ENCODE measurements at regions not wholly inside any gene's neighbourhood (a gene's known extent, or its start where the extent isn't known, plus 50 kb on each side); places are given as distances from the start of the nearest gene placed in this dataset.

DNA sequence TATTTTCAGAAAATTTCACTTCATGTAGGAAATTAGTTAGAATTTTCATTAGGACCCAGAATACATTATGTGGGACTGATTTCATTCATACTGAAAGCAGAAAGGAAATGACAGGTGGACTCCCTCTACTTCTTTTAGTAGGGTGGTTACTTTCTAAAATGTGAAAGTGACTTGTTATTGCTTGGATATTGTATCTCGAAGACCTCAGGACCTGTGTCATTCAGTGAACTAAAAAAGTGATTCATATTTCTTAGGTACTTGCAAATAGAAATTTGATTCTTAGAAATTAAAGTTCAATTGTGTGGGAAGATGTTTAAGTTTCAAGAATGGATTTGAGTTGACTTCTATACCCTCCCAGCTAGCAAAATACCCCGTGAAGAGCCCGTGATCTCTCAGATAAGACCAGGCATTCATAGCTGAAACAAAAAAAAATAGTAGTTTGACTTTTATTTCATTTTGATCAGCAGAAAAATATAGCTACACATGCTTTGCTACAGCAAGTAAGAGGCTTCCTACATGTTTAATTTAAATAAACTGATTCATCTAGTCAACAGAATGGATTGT is 1037.1 kb downstream of the GATA3 start:
- H3K4me1 Mint-ChIP-seq (ENCODE audit: unreplicated experiment) = no peaks in the 10 kb centered on the region
- no peak overlapping the region for H3K27ac Mint-ChIP-seq (ENCODE audit: unreplicated experiment)
- H3K27me3 Mint-ChIP-seq (ENCODE audit: unreplicated experiment) = no peaks in the 10 kb centered on the region
- no peaks in the 10 kb centered on the region for H3K36me3 Mint-ChIP-seq (ENCODE audit: low read depth, unreplicated experiment)
- H3K9me3 Mint-ChIP-seq (ENCODE audit: unreplicated experiment) = no peaks in the 10 kb centered on the region
- H3K4me3 Mint-ChIP-seq (ENCODE audit: unreplicated experiment) = no peak overlapping the region
- TF ChIP-seq, protein P1, sequence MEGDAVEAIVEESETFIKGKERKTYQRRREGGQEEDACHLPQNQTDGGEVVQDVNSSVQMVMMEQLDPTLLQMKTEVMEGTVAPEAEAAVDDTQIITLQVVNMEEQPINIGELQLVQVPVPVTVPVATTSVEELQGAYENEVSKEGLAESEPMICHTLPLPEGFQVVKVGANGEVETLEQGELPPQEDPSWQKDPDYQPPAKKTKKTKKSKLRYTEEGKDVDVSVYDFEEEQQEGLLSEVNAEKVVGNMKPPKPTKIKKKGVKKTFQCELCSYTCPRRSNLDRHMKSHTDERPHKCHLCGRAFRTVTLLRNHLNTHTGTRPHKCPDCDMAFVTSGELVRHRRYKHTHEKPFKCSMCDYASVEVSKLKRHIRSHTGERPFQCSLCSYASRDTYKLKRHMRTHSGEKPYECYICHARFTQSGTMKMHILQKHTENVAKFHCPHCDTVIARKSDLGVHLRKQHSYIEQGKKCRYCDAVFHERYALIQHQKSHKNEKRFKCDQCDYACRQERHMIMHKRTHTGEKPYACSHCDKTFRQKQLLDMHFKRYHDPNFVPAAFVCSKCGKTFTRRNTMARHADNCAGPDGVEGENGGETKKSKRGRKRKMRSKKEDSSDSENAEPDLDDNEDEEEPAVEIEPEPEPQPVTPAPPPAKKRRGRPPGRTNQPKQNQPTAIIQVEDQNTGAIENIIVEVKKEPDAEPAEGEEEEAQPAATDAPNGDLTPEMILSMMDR (IDR thresholded peaks at IDR 0.05; ENCODE audit: unreplicated experiment) = no peak
- no peak for DNase-seq (ENCODE audit: low spot score)

DNA sequence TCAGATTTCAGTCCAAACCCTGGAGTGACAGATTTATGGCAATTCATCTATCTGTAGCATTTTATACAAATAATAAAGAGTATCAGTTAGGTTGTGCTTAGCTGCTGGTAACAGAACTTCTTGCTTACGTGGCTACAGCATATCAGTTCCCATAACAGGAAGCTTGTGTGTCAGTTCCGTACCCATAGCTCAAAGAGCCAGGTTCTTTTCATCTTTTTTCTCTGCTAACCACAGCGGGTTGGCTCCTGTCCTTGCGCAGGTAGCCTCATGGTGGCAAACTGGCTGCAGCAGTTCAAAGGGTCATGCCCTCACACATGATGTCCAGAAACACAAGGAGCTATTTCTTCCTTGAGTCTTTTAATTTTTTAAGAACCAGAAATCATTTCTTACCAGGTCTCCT is 1041.8 kb downstream of the GATA3 start:
- Mint-ChIP-seq H3K27ac (ENCODE audit: unreplicated experiment) (no peak overlapping the region), H3K36me3 (ENCODE audit: low read depth, unreplicated experiment) (no peaks in the 10 kb centered on the region), H3K27me3 (ENCODE audit: unreplicated experiment) (peaks cover 2% of the 10 kb centered on the region), H3K4me1 (ENCODE audit: unreplicated experiment) (peaks cover 5% of the 10 kb centered on the region), H3K4me3 (ENCODE audit: unreplicated experiment) (no peak overlapping the region), H3K9me3 (ENCODE audit: unreplicated experiment) (no peaks in the 10 kb centered on the region)
- DNase-seq (ENCODE audit: low spot score) = no peak
- TF ChIP-seq, protein P1 (IDR thresholded peaks at IDR 0.05; ENCODE audit: unreplicated experiment) = no peak

DNA sequence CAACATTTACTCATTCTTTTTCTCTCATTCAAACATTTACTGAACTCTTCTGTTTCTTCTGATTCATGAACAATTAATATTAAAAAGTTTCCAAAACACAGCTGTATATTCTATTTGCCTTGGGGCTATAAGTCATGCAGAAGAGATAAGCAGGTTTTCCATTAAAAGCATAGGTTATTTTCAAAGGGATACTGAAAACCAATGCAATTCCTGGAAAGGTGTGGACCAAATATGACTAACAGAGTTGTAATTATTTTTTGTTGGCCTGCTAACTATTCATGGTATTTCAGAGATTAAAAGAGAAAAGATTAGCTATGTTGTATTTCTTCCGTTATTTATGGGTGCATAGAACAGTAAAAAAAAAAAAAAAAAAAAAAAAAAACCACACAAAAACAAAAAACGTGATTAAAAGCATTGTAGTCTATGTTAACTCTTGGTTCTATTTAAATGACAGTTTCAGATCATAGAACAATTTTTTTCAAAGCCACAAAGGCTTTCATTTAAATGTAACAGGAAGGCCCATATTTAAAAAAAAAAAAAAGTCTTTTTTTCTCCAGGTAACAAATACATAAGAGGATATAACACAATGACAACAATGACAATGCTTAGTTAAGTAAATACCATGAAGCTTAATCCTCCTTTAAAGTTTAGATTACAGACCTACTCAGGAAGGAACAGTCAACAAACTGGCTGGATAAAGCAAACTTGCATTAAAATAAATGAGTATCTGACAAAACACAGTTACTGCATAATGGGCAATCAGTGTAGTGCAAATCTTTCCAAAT is 1042.9 kb downstream of the GATA3 start:
- peaks cover 5% of the 10 kb centered on the region for H3K4me1 Mint-ChIP-seq (ENCODE audit: unreplicated experiment)
- peaks cover 2% of the 10 kb centered on the region for H3K27me3 Mint-ChIP-seq (ENCODE audit: unreplicated experiment)

DNA sequence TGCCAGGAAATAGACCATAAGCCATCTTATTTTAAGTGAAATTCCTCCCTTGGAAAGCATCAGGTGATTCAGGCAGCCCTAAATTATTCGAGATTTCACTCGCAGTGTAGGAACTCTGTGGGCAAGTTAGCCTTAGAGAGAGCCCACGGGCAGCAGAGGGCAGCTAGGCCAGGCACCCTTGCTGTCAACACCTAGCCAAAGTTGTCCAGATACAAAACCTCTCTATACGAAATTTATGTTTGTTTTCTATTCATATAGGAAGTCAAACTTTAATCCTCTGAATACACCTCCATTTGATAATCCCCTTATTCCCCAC is 1043.5 kb downstream of the GATA3 start:
- peaks cover 2% of the 10 kb centered on the region for H3K27me3 Mint-ChIP-seq (ENCODE audit: unreplicated experiment)
- DNase-seq (ENCODE audit: low spot score) = no peak
- TF ChIP-seq, protein P1 (IDR thresholded peaks at IDR 0.05; ENCODE audit: unreplicated experiment) = no peak
- no peaks in the 10 kb centered on the region for H3K9me3 Mint-ChIP-seq (ENCODE audit: unreplicated experiment)
- no peak overlapping the region for H3K27ac Mint-ChIP-seq (ENCODE audit: unreplicated experiment)
- no peaks in the 10 kb centered on the region for H3K36me3 Mint-ChIP-seq (ENCODE audit: low read depth, unreplicated experiment)
- H3K4me1 Mint-ChIP-seq (ENCODE audit: unreplicated experiment) = peaks cover 5% of the 10 kb centered on the region
- H3K4me3 Mint-ChIP-seq (ENCODE audit: unreplicated experiment) = no peak overlapping the region

More for the DNA sequence above, 1042.9 kb downstream of the GATA3 start:
- Mint-ChIP-seq H3K4me3 (ENCODE audit: unreplicated experiment) (no peak overlapping the region), H3K27ac (ENCODE audit: unreplicated experiment) (no peak overlapping the region), H3K9me3 (ENCODE audit: unreplicated experiment) (no peaks in the 10 kb centered on the region), H3K36me3 (ENCODE audit: low read depth, unreplicated experiment) (no peaks in the 10 kb centered on the region)
- no peak for DNase-seq (ENCODE audit: low spot score)
- TF ChIP-seq, protein P1 (IDR thresholded peaks at IDR 0.05; ENCODE audit: unreplicated experiment) = no peak

DNA sequence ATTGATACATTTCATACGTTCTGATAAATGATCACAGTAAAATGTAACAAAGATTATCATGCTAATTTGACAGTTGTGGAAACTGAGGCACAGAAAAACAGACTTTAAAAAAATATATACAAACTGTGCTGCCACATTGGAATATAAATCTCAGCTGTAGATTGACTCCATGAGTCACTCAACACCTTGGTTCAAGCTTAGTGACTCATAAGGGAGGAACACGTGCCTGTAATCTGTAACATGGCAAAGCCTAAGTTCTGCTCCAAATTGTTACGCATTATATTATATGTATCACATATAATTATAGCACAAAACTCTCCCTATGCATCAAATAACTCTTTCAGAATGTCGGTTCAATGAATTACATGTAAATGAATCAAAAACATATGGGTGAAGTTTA is 1047.5 kb downstream of the GATA3 start:
- Mint-ChIP-seq H3K9me3 (ENCODE audit: unreplicated experiment) (no peaks in the 10 kb centered on the region), H3K4me3 (ENCODE audit: unreplicated experiment) (no peak overlapping the region), H3K27ac (ENCODE audit: unreplicated experiment) (no peak overlapping the region), H3K4me1 (ENCODE audit: unreplicated experiment) (peaks cover 5% of the 10 kb centered on the region), H3K36me3 (ENCODE audit: low read depth, unreplicated experiment) (no peaks in the 10 kb centered on the region), H3K27me3 (ENCODE audit: unreplicated experiment) (peaks cover 2% of the 10 kb centered on the region)
- DNase-seq (ENCODE audit: low spot score) = no peak
- TF ChIP-seq, protein P1 (IDR thresholded peaks at IDR 0.05; ENCODE audit: unreplicated experiment) = no peak
